HCT116 (cell line): ENCODE measurements at regions not wholly inside any gene's neighbourhood (a gene's known extent, or its start where the extent isn't known, plus 50 kb on each side); places are given as distances from the start of the nearest gene placed in this dataset.

ENCODE experiments used
- ATAC-seq: fragments of 200-7000 bp; cut with Tn5 transposase; 2 replicates; pipeline ENCODE4 v1.9.1; 2020; ENCODE audit warnings: mild to moderate bottlenecking, moderate library complexity
- BruUV-seq: library from RNA; stranded (reverse); fragments of 400-500 nt; replicated peaks from 2 replicates; lab custom pipeline; 2021; lab: Mats Ljungman, UMichigan
- CTCF ChIA-PET: fragments of 300-600 bp; sonication (Branson Sonifier 250); formaldehyde crosslinking; loops from one replicate; lab custom pipeline; 2021; ENCODE audit warnings: antibody characterized with exemption; lab: Charles Lee
- POLR2A ChIA-PET: fragments of 300-600, 350-600 bp; sonication (Branson Sonifier 250); formaldehyde crosslinking; loops from one replicate; lab custom pipeline; 2021; ENCODE audit warnings: antibody characterized with exemption; lab: Charles Lee
- RAD21 ChIA-PET, 2 experiments: fragments of 300-600 bp; sonication (Branson Sonifier 250); formaldehyde crosslinking; loops; one replicate each; lab custom pipeline; 2023; ENCODE audit warnings: low total read pairs in 2 of 2; ENCODE audit not compliant: uncharacterized antibody in 2 of 2, unreplicated experiment in 2 of 2, low non-redundant PET in 1 of 2; lab: Charles Lee
- DNase-seq: peaks from one replicate; pipeline ENCODE4 v3.0.0-alpha.2; 2010; ENCODE audit warnings: low read depth, low spot score
- H2AFZ ChIP-seq: fragments of 200-600 bp; shearing (Covaris generic), sonication (generic); 2 replicates; pipeline ENCODE4 v1.6.1; 2017; ENCODE audit warnings: low read depth, mixed run types, mixed read lengths, antibody characterized with exemption, low read length; ENCODE audit not compliant: poor library complexity, severe bottlenecking
- H3K27ac ChIP-seq: 2 replicates; pipeline ENCODE4 v1.5.1; 2012; ENCODE audit warnings: low read depth, low read length
- H3K27me3 ChIP-seq: fragments of 200-600 bp; sonication (generic); 2 replicates; pipeline ENCODE4 v1.6.1; 2016; ENCODE audit warnings: mixed run types, low read length, mixed read lengths; ENCODE audit not compliant: insufficient read depth
- H3K36me3 ChIP-seq, 2 experiments: fragments of 200-500 bp in 1 of 2; fragments of 200-600 bp in 1 of 2; sonication (Bioruptor generic) in 1 of 2; sonication (generic) in 1 of 2; 2 replicates each; pipeline versions ENCODE4 v1.5.1 to v1.6.1; 2014 to 2016; ENCODE audit warnings: low read length in 2 of 2, inconsistent platforms in 1 of 2, mixed read lengths in 1 of 2, mixed run types in 1 of 2; ENCODE audit not compliant: insufficient read depth in 2 of 2, control insufficient read depth in 1 of 2
- H3K4me1 ChIP-seq, 2 experiments: fragments of 200-600 bp in 1 of 2; sonication (generic) in 1 of 2; 2 replicates each; pipeline versions ENCODE4 v1.5.1 to v1.6.1; 2012 to 2017; ENCODE audit warnings: low read length in 2 of 2, inconsistent platforms in 1 of 2, mild to moderate bottlenecking in 1 of 2, mixed read lengths in 1 of 2, mixed run types in 1 of 2, moderate library complexity in 1 of 2; ENCODE audit not compliant: insufficient read depth in 2 of 2, control insufficient read depth in 1 of 2
- H3K4me2 ChIP-seq: fragments of 200-600 bp; sonication (generic); 2 replicates; pipeline ENCODE4 v1.6.1; 2017; ENCODE audit warnings: mixed run types, low read length, mixed read lengths
- H3K4me3 ChIP-seq, 2 experiments: fragments of 200-600 bp in 1 of 2; sonication (generic) in 1 of 2; replicated peaks in 1 of 2; 2 replicates each; pipeline ENCODE4 v1.5.1; 2011 to 2016; ENCODE audit warnings: low read length in 2 of 2, control low read depth in 1 of 2, low read depth in 1 of 2, mild to moderate bottlenecking in 1 of 2, mixed read lengths in 1 of 2, mixed run types in 1 of 2
- H3K79me2 ChIP-seq: fragments of 200-600 bp; sonication (generic); 2 replicates; pipeline ENCODE4 v1.6.1; 2017; ENCODE audit warnings: mild to moderate bottlenecking, mixed run types, low read length, moderate library complexity, mixed read lengths; ENCODE audit not compliant: insufficient read depth
- H3K9ac ChIP-seq: fragments of 200-600 bp; sonication (generic); 2 replicates; pipeline ENCODE4 v1.6.1; 2016; ENCODE audit warnings: low read length, mixed read lengths
- H3K9me2 ChIP-seq: fragments of 200-600 bp; sonication (generic), shearing (Covaris generic); 2 replicates; pipeline ENCODE4 v1.6.1; 2017; ENCODE audit warnings: mixed run types, mild to moderate bottlenecking, moderate library complexity; ENCODE audit not compliant: insufficient read depth
- H3K9me3 ChIP-seq, 2 experiments: fragments of 200-500 bp in 1 of 2; fragments of 200-600 bp in 1 of 2; sonication (Bioruptor generic) in 1 of 2; sonication (generic) in 1 of 2; 2 replicates each; pipeline ENCODE4 v1.6.1; 2014 to 2017; ENCODE audit warnings: low read length in 2 of 2, mixed read lengths in 2 of 2, inconsistent platforms in 1 of 2, low read depth in 1 of 2, mild to moderate bottlenecking in 1 of 2, mixed run types in 1 of 2, moderate library complexity in 1 of 2; ENCODE audit not compliant: control insufficient read depth in 1 of 2, insufficient read depth in 1 of 2
- H4K20me1 ChIP-seq: fragments of 200-600 bp; sonication (generic), shearing (Covaris generic); 2 replicates; pipeline ENCODE4 v1.6.1; 2017; ENCODE audit warnings: mixed run types, mild to moderate bottlenecking, moderate library complexity; ENCODE audit not compliant: insufficient read depth
- CBX3 ChIP-seq: IDR thresholded peaks from 2 replicates; pipeline ENCODE4 v1.6.1; 2012; ENCODE audit warnings: low read depth
- EGR1 ChIP-seq: IDR thresholded peaks from 2 replicates; pipeline ENCODE4 v1.6.1; 2012; ENCODE audit warnings: low read depth
- EZH2 ChIP-seq: fragments of 200-600 bp; sonication (generic); IDR thresholded peaks from 2 replicates; pipeline ENCODE4 v1.6.1; 2017; ENCODE audit warnings: antibody characterized with exemption, mixed run types
- EZH2phosphoT487 ChIP-seq: fragments of 200-600 bp; IDR thresholded peaks from 2 replicates; pipeline ENCODE4 v1.6.1; 2018; ENCODE audit warnings: antibody characterized with exemption, borderline replicate concordance
- JUND ChIP-seq: IDR thresholded peaks from 2 replicates; pipeline ENCODE4 v1.6.1; 2012
- POLR2A ChIP-seq: IDR thresholded peaks from 2 replicates; pipeline ENCODE4 v1.7.0; 2011; ENCODE audit warnings: borderline replicate concordance; ENCODE audit not compliant: insufficient read depth, insufficient read length; ENCODE audit errors: extremely low read depth
- POLR2AphosphoS5 ChIP-seq: IDR thresholded peaks from 2 replicates; pipeline ENCODE4 v1.6.1; 2011; ENCODE audit warnings: mild to moderate bottlenecking, low read depth, low read length, moderate library complexity
- RAD21 ChIP-seq: IDR thresholded peaks from 2 replicates; pipeline ENCODE4 v1.6.1; 2012; ENCODE audit warnings: low read depth, mild to moderate bottlenecking
- SIN3A ChIP-seq: IDR thresholded peaks from 2 replicates; pipeline ENCODE4 v1.6.1; 2012; ENCODE audit warnings: low read depth
- SRF ChIP-seq: IDR thresholded peaks from 2 replicates; pipeline ENCODE4 v1.6.1; 2012; ENCODE audit warnings: low read depth
- TCF7L2 ChIP-seq: IDR thresholded peaks from 2 replicates; pipeline ENCODE4 v1.7.0; 2011; ENCODE audit warnings: borderline replicate concordance, inconsistent platforms; ENCODE audit not compliant: insufficient read depth, insufficient read length; ENCODE audit errors: extremely low read depth
- ZFX ChIP-seq: fragments of 450-650 bp; IDR thresholded peaks from 2 replicates; pipeline ENCODE4 v1.6.1; 2017
- ZNF274 ChIP-seq: fragments of 200-500 bp; sonication (Bioruptor generic); IDR thresholded peaks from 2 replicates; pipeline ENCODE4 v1.6.1; 2014; ENCODE audit warnings: mild to moderate bottlenecking, low read depth, low read length, inconsistent platforms
- intact Hi-C: fragments of 100-400 bp; cut with micrococcal nuclease; formaldehyde crosslinking; loops from 2 replicates; pipeline ENCODE4 v1.10.0; 2022
- TF ChIP-seq, protein P1 (sequence below): IDR thresholded peaks from 2 replicates; pipeline ENCODE4 v1.6.1; 2011; ENCODE audit warnings: mild to moderate bottlenecking, low read length, moderate library complexity; ENCODE audit not compliant: insufficient replicate concordance; ENCODE audit errors: extremely low read depth
- TF ChIP-seq, protein P2 (sequence below): IDR thresholded peaks from 2 replicates; pipeline ENCODE4 v1.6.1; 2012
- TF ChIP-seq, protein P3 (sequence below): IDR thresholded peaks from 2 replicates; pipeline ENCODE4 v1.6.1; 2012
- TF ChIP-seq, protein P4 (sequence below): IDR thresholded peaks from 2 replicates; pipeline ENCODE4 v1.6.1; 2012; ENCODE audit warnings: low read depth
- TF ChIP-seq, protein P5 (sequence below), 3 experiments: fragments of 200-600 bp in 1 of 3; sonication (generic) in 1 of 3; IDR thresholded peaks in 2 of 3; conservative IDR thresholded peaks in 1 of 3; 2 replicates each; pipeline ENCODE4 v1.5.1; 2012 to 2017; ENCODE audit warnings: low read depth in 2 of 3, low read length in 2 of 3, antibody characterized with exemption in 1 of 3, borderline replicate concordance in 1 of 3, control low read depth in 1 of 3, mild to moderate bottlenecking in 1 of 3, mixed read lengths in 1 of 3, mixed run types in 1 of 3, moderate library complexity in 1 of 3; ENCODE audit not compliant: insufficient read depth in 1 of 3

DNA sequence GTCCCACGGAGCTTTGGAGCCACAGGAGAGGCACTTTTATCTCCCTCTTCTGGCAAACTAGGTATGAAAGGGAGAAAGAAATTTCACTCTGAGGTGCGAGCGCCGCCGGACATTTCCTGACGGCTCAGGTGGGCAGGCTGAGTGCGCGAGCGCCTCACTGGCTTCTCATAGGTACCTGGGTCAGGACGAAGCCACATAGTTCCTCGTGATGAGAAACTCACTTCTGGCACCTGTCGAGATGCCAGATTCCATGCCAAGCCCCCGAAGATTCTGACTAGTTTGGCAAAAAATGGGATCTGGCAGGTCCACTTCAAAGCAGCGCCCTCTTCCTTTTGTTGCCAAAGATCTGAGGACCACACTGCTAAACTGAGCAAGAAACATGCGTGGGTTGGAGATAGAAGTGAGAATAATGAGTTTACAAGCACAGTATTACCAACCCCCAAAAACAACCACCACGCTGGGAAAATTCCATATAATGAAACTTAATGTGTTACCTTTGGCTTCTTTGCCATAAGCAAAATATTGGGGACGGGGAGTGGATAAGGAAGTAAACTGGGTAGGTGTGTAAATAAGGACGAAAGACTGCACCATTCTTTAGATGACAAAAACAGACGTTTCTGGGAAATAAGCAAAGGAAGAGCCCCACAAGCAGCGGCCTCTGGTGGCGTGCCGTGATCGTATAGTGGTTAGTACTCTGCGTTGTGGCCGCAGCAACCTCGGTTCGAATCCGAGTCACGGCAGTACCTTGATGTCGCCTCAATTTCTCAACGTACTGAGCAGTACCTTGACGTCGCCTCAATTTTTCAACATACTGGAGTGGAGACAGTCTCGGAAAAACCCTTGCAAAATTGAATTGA lies 89.8 kb upstream of the PRSS16 start:
- H2AFZ ChIP-seq = peak overlapping the region; percentile 59
- no TSS peak for BruUV-seq
- ChIA-PET POLR2A (interaction anchor here (1.2 to 1.5 kb wide), 2 partner anchors 10 to 735 kb away, joined by 4 to 10 read pairs; a partner anchor contains a TSS), CTCF (no interaction called here), RAD21 (interaction anchor here in 1 of 2 experiments (0.7 kb wide), 1 partner anchor 38 kb away, joined by 3 read pairs; no protein-coding TSS in a partner anchor)
- peak overlapping the region; percentile 39 to 52 for H3K4me3 ChIP-seq
- H3K27ac ChIP-seq = peak overlapping the region; percentile 57
- ATAC-seq (peak; percentile 87), DNase-seq (peak; percentile 65)
- H3K9ac ChIP-seq = peak overlapping the region; percentile 57
- no peaks in the 10 kb centered on the region for H3K79me2 ChIP-seq
- intact Hi-C loops = loop anchor here (1.0 to 5.0 kb wide), 4 partner anchors 30 to 1440 kb away; no protein-coding TSS in a partner anchor
- peaks cover 4 to 41% of the 10 kb centered on the region in 2 experiments; a peak in 3 of 4 replicates for H3K4me1 ChIP-seq
- peak overlapping the region; percentile 73 for H3K4me2 ChIP-seq
- H4K20me1 ChIP-seq = no peaks in the 10 kb centered on the region
- H3K9me2 ChIP-seq = 0 out of 2 replicates have a peak, but pooled peaks cover 3% of the 10 kb centered on the region
- no peaks in the 10 kb centered on the region for H3K36me3 ChIP-seq
- no peaks in the 10 kb centered on the region for H3K27me3 ChIP-seq
- H3K9me3 ChIP-seq = no peaks in the 10 kb centered on the region
- TF ChIP-seq EZH2 (no peak), TCF7L2 (peak; percentile 15), RAD21 (peak; percentile 49), SIN3A (no peak), POLR2AphosphoS5 (peak; percentile 22; the same call in 1 of the 2 replicates), ZNF274 (no peak), ZFX (no peak), EZH2phosphoT487 (no peak), JUND (no peak), CBX3 (peak; percentile 81), SRF (no peak), POLR2A (no peak), EGR1 (0 out of 2 replicates have a peak, but pooled peaks have one; percentile 37)
- TF ChIP-seq, protein P1, sequence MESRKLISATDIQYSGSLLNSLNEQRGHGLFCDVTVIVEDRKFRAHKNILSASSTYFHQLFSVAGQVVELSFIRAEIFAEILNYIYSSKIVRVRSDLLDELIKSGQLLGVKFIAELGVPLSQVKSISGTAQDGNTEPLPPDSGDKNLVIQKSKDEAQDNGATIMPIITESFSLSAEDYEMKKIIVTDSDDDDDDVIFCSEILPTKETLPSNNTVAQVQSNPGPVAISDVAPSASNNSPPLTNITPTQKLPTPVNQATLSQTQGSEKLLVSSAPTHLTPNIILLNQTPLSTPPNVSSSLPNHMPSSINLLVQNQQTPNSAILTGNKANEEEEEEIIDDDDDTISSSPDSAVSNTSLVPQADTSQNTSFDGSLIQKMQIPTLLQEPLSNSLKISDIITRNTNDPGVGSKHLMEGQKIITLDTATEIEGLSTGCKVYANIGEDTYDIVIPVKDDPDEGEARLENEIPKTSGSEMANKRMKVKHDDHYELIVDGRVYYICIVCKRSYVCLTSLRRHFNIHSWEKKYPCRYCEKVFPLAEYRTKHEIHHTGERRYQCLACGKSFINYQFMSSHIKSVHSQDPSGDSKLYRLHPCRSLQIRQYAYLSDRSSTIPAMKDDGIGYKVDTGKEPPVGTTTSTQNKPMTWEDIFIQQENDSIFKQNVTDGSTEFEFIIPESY = no peak
- TF ChIP-seq, protein P2, sequence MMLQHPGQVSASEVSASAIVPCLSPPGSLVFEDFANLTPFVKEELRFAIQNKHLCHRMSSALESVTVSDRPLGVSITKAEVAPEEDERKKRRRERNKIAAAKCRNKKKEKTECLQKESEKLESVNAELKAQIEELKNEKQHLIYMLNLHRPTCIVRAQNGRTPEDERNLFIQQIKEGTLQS = peak; percentile 90
- TF ChIP-seq, protein P3, sequence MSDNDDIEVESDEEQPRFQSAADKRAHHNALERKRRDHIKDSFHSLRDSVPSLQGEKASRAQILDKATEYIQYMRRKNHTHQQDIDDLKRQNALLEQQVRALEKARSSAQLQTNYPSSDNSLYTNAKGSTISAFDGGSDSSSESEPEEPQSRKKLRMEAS = peak; percentile 40
- TF ChIP-seq, protein P4, sequence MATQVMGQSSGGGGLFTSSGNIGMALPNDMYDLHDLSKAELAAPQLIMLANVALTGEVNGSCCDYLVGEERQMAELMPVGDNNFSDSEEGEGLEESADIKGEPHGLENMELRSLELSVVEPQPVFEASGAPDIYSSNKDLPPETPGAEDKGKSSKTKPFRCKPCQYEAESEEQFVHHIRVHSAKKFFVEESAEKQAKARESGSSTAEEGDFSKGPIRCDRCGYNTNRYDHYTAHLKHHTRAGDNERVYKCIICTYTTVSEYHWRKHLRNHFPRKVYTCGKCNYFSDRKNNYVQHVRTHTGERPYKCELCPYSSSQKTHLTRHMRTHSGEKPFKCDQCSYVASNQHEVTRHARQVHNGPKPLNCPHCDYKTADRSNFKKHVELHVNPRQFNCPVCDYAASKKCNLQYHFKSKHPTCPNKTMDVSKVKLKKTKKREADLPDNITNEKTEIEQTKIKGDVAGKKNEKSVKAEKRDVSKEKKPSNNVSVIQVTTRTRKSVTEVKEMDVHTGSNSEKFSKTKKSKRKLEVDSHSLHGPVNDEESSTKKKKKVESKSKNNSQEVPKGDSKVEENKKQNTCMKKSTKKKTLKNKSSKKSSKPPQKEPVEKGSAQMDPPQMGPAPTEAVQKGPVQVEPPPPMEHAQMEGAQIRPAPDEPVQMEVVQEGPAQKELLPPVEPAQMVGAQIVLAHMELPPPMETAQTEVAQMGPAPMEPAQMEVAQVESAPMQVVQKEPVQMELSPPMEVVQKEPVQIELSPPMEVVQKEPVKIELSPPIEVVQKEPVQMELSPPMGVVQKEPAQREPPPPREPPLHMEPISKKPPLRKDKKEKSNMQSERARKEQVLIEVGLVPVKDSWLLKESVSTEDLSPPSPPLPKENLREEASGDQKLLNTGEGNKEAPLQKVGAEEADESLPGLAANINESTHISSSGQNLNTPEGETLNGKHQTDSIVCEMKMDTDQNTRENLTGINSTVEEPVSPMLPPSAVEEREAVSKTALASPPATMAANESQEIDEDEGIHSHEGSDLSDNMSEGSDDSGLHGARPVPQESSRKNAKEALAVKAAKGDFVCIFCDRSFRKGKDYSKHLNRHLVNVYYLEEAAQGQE = no peak
- TF ChIP-seq, protein P5, sequence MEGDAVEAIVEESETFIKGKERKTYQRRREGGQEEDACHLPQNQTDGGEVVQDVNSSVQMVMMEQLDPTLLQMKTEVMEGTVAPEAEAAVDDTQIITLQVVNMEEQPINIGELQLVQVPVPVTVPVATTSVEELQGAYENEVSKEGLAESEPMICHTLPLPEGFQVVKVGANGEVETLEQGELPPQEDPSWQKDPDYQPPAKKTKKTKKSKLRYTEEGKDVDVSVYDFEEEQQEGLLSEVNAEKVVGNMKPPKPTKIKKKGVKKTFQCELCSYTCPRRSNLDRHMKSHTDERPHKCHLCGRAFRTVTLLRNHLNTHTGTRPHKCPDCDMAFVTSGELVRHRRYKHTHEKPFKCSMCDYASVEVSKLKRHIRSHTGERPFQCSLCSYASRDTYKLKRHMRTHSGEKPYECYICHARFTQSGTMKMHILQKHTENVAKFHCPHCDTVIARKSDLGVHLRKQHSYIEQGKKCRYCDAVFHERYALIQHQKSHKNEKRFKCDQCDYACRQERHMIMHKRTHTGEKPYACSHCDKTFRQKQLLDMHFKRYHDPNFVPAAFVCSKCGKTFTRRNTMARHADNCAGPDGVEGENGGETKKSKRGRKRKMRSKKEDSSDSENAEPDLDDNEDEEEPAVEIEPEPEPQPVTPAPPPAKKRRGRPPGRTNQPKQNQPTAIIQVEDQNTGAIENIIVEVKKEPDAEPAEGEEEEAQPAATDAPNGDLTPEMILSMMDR (IDR thresholded peaks at IDR 0.05 in 2 of 3, conservative IDR thresholded peaks at IDR 0.05 in 1 of 3; ENCODE audit: borderline replicate concordance in 1 of 3, insufficient read depth in 1 of 3, low read depth in 2 of 3, low read length in 2 of 3) = peak; percentile 44 to 59 (median 56); a peak in 5 of 6 replicates
